ENCODE measurements at regions not wholly inside any gene's neighbourhood (a gene's known extent, or its start where the extent isn't known, plus 50 kb on each side); places are given as distances from the start of the nearest gene placed in this dataset.

GRCh38 chr7:9889554-9889953 lies 1084.1 kb upstream of the PHF14 start:
- no peak for TF ChIP-seq CTCF (conservative IDR thresholded peaks at IDR 0.05)
- no peak for TF ChIP-seq EZH2 (IDR thresholded peaks at IDR 0.05; ENCODE audit: low read depth)
